Activated T-cell treated with anti-CD3 and anti-CD28 coated beads for 24 hours (primary cell): ENCODE measurements at regions not wholly inside any gene's neighbourhood (a gene's known extent, or its start where the extent isn't known, plus 50 kb on each side); places are given as distances from the start of the nearest gene placed in this dataset.

Source experiments
- DNase-seq: peaks from one replicate; pipeline ENCODE4 v3.0.0-alpha.2; 2020; ENCODE audit warnings: low read depth

DNA sequence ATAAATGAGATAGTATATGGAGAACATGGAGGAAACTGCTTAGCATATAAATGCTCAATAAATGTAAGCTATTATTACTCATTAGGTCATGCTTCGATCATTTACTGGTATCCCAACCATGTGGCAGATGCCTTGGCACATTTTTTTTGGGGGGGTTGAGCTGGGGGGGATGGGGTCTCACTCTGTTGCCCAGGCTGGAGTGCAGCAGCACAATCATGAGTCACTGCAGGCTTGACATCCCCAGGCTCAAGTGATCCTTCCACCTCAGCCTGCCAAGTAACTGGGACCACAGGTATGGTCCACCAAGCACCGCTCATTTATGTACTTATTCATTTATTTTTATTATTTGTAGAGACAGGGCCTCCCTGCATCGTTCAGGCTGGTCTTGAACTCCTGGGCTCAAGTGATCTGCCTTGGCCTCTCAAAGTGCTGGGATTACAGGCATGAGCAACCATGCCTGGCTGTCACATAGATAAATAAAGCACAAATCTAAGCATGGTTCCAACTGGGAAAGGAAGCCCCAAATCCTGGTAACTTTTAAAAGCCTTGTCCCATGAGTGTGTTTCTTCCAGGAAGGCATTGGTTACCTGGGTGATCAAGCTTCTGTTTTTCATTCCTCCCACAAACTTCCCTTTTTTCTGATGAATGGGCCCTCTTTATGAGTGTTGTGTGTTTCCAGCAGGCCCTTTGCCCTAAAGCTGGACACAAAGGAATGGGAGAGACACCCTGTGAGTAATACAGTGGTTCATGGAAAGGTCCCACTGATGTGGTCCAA, 147.4 kb upstream of the UMPS start:
- DNase-seq, result no peak

DNA sequence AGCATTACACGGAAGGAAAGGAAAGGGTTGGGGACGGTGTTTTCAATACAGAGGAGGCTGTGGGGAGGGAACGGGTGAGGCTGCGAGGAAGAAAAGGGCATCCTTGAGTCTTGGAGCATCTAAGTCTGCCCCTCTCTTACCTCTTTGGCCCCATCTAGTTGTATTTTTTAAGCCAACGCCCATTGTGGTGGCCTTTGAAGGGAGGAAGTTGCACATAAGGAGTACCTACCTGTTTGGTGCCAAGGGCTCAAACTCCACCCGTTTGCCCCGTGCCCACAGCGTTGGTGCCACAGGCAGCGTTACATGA, 146.1 kb upstream of the UMPS start:
- DNase-seq, result no peak

DNA sequence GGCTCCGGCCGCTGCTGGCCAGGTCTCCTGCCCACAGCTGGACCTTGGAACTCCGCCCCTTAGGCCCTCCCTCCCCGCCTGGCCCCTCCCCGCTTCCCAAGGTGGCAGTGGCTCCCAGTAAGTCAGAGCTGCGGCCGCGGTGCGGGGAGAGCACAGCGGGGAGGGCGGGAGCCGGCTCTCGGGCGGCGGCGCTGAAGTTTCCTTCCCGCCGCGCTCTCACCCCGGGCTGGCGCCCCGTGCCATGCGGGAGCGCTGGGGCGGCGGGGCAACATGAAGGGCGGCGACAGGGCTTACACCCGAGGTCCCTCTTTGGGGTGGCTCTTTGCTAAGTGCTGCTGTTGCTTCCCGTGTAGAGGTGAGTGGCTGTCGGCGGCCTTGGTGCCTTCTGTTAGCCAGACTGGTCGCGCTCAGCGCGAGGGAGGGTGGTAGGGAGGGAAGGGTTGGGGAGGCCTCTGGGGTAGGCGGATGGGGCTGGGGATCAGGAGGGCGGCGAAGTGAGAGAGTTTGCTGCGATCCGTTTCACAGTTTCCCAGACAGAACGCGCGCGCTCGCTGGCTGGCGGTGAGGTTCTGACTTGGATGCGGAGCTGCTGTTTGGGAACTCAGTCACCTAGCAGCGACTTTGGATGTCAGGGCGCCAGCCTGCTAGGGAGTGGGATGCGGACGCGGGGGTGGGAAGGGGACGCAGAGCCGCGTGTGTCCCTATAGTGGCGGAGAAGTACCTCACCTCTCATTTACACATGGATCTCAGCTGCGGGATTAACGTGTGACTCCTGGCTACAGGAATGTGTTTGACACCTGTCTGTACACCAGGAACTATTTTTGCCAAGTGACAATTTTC, 145.5 kb upstream of the UMPS start:
- DNase-seq, result peak; percentile 12

DNA sequence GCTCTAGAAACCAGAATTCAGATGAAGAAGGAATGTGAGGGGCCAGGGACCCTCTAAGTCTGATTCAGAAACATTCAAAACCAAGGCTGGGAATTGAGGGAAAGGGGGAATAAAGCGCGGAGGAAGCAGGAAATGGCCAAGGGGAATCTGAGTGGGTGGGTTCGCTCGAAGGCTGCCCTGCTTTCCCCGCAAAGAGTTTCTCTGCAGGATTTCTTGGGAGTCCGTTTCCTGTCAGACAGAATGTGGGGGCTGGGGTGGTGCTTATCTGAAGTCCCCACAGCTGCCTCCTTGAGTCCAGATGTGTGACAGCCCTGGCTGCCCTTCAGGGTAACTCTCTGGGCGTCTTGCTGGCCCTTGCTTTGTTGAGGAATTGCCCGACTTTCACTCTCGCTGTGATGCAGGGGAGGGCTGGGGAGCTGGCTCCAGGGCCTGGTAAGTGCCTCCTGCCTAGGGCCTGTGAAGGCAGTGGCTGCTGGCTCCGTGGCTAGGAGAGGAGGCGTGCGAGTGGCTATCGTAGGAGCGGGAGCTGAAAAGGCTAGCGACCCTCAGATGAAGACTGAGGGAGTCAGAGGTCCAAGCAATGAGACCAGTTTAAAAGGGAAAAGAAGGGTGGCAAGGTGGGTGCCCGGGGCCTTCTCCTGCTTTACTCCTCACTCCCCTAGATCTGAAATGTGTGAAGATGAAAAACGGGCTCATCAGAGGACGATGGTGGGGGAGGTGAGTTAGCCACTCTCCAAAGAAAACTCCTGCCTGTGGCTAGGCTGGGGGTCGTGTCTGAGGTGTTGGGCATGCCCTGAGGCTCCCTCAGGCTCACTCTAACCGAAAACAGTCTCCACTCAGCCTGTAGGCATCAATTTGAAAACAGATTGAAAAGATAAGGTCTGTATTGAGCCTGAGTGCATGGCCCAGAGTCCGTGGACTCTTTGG, 143.9 kb upstream of the UMPS start:
- DNase-seq, result no peak

DNA sequence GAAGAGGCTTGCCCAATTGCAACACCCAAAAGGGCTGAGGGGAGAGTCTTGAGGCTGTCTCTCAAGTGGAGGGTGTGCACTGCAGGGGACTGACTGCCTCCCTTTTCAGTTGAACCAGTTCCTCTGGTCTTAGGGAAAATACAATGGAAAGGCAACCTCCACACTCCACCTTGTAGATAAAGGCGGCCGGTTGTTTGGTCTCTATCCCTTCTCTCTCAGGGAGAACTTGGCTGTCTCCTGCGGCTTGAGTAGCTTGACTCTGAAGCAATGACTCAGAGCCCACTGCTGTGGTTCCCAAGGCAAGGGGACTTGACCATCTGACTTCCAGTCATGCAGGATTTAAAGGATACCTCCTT, 143.2 kb upstream of the UMPS start:
- no peak for DNase-seq

DNA sequence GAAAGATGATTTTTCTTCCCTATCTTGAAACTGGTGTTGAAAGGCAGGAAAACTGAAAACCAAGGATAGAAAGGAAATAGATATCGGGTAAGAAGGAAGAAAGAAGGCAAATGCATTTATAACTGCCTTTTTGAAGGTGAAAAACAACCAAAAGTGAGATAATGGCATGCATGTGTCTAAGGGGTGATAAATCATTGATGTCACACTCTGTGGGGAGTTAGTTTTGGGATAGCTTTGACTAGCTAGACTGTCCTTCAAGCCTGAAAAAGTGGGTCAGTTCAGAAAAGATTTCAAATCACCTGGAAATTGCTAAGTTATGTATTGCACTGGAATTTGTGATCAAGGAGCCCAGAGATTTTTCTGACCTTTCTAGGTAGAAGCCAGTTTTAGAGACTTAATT, 142.2 kb upstream of the UMPS start:
- DNase-seq, result no peak

DNA sequence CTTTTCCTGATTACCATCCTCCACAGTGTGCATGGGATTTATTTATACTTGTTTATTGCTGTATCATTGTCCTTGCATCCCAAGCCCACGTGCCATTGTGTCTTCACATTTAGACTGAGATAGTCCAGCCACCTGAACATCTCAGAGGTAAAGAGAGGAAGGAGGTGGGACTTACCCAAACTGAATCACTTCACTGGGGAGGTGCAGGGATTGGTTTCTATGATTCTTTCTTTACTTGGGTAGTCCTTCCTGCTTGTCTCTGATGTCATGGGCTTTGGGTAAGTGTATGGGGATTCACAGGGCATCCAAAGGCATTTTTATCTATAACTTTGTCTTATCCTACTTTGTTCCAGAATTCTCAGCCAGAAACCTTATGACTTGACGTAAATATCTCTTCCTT, 141.5 kb upstream of the UMPS start:
- DNase-seq, result no peak

DNA sequence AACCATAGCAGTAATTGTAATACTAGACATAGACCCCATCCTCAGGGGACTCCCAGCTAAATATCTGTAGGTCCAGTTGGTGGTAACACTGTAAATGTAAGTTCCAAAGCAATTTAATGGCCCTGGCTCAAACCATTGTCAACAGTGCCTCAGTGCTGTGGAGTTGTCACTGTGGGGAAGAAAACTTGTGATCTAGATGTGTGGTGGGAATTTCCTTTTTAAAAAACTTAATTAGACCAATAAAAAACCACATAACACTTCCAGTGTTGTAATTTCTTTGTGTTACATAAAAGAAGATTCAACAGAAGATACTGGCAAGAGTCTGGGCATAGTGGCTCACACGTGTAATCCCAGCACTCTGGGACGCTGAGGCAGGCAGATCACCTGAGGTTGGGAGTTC, 138.6 kb upstream of the UMPS start:
- no peak for DNase-seq

DNA sequence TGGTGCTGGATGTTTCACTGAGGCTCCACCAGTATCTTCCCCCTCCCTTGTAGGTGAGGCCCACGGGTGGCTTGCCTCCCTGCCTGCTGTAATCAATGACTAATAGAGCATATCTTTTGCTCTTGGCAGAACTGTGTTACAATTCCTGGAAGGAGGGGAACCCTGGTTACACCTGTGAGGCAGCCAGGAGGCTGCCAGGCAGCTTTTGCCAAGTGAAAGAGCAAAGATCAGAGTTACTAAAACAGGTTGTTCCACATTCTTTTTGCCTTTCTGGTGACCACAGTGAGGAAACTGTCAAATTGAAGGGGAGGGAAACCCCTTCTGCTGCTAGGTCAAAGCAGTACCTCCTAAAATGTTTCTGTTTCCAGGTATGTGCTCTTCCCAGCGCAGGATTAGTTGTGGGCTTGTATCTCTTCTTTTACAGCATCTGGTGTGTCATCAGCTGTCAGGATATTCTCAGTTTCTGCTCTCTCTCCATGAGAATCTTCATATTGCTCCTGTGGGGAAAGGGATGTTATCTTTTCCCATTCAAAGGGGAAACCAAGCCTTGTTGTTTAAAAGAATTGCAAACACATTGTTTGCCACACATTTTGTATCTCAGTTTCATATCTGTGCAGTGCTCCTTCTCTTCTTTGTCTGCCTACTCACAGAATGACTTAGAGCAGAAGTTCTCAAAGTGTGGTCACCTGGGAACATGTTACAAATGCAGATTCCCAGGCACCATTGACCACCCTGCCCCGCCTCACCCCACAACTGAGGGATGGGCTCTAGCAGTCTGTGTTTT, 137.4 kb upstream of the UMPS start:
- DNase-seq, result no peak

DNA sequence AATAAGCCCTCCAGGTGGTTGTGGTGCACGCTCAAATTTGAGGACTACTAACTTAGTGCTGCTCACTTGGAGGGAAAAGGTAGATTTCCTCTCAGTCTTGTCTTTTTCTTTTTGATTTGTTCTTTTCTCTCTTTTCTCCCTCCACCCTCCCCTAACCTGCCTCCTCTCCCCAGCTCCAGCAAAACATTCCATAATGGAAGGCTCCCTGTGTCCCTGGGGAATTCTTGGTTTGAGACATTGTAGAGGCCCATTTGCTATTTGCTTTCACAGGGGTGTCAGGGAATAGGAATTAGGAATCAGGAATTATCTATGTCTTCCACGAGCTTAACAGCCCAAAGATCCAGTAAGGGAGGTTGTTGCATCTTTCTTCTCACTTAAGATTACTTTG, 136.8 kb upstream of the UMPS start:
- no peak for DNase-seq

DNA sequence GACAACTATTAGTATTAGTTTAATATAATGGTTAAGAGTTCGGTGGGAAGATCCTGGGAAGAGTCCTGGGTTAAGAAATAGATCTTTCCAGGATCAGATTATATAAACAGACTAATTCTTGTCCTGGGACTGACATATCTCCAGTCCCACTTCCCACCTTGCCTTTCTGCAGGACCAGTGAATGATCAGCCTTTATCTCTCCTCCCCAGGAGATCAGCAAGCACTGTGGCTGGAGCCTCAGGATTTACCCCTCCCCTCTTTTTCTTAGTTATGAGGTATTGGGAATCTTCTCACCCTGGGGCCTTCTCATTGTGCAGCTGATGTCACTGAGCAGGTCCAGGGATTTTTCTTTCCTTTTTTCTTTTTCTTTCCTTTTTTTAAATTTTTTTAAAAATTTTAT, 135.7 kb upstream of the UMPS start:
- no peak for DNase-seq

DNA sequence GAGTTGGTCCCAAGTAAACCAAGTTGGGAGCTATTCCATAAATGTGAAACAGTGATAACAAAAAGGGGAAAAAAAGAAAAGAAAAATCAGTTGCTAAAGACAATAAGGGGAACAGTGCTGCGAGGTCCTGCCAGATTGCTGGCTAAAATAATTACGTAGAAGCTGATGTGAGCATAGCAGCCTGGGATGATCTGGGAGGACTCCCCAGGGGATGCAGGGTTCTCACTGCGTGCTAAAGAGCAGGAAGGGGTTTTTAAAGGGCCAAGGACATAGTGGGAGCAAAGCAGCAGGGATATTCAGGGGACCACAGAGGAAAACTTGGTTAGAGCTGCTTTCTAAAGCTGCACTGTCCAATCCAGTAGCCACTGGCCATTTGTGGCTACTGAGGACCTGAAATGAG, 133.0 kb upstream of the UMPS start:
- no peak for DNase-seq

DNA sequence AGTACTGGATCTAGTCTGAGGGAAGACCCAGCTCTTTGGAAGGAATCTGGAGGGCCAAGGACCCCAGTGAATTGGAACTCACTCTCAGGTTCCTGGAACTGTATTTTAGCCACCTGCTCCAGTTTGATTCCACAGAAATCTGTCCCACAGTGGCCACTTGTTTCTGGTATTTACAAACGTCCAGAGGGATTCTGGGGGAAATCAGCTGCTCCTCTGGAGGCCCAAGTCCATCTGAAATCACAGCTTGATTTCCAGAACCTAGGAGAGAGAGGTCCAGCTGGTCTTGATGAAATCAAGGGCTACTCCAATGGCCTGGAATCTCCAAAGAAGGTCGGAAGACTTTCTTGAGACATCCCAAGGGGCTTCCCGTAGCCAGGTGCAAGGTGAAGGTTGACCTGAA, 132.3 kb upstream of the UMPS start:
- DNase-seq, result no peak

DNA sequence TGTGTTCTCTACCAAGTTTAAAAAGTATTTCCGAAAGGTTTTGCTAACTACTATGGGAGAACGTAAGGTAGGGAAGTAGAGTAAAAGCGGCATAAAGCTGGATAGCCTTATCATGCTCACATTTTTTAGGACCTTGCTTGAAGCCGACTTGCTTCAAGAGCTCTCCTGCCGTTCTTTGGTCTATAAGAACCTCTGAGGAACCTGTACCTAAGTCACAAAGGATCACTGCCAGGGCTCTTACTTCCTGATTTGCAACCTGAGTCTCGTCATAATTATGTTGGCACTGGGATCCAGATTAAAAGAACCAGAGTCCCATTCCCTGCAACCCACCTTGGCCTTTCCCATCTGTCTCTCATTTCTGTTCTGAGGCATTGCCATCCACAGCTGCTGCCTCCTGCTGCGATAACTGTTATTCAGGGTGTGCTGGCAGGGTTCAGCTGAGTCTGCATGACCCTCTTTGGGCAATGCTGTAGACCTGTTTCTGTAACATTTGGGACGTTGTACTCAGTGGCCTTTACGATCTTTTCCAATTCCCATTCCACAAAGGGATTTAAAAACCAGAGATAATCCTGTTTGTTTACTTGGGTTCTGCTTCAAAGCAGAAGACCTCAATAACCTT, 131.0 kb upstream of the UMPS start:
- DNase-seq, result no peak

DNA sequence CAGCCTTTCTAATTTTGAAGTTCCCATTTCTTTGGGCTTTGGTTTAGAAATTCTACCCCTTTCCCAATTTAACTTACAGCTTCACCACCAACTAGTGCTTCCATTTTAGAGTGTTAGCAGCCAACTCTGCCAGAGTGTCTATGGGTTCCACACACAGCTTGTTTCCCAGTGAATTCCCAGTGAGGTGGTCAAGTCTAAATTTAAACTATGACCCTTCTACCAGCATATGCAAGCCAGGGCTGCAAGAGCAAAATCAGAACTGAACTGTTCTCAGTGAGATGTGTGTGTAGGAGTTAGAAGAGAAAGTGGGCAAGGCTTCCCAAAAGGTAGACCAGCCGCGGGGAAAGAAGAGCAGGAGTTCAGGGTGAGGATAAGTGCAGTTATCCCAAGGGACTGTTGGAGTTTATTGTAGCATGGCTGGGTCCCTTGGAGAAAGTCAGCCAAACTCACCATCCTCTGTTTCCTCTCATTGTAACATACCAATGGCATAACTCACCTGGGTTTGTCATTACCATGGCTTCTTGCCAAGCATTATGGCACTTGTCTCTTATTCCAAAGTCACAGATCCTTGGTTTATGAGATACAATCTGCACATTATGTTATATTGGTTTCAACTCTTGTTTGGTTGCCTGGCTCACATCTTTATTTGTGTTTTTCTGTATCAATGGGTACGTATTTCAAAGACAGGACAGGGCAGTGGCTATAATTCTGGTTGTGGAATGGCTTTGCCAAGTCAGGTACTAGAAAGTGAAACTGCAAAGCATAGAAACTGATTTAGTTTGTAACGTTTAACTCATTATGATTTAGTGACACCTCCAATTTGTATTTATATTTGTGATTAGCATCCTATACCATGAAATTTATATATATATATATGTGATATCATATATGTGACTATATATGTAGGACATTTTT, 130.2 kb upstream of the UMPS start:
- DNase-seq, result no peak

DNA sequence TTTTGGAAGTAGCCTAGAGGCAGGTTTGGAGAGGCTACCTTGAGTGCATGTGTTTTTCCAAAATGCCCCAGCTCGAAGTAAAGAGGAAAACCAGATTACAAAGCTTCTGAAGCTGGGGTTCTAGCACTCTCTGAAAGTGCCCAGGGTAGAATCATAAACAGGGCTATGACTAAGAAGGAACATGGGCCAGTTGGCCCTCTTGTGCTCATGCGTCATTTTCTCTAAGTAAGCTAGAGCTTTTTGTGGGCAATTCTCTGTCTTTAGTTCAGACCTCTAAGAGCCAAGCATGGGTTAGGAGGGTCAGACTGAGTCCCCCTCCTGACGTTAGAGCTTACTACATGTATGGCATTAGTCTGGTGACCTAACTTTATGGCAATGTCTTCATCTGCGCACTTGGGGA, 129.5 kb upstream of the UMPS start:
- DNase-seq, result no peak

DNA sequence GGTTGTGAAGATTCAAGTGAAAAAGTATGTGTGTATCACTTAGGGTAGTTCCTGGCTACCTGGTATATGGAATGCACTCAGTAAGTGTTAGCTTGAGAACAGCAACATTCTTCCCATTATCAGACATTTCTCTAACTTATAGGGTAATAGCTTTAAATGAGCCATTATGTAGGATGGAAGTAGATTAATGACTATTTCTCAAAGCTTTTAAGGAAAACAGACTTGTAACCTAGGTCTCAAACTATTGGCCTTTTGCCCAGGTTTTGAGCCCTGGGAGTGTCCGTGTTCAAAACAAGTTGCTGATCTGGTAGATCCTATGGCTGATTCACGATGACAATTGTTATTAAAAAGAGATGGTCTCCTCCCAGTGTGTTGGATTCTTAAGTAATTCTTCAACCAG, 129.1 kb upstream of the UMPS start:
- no peak for DNase-seq

DNA sequence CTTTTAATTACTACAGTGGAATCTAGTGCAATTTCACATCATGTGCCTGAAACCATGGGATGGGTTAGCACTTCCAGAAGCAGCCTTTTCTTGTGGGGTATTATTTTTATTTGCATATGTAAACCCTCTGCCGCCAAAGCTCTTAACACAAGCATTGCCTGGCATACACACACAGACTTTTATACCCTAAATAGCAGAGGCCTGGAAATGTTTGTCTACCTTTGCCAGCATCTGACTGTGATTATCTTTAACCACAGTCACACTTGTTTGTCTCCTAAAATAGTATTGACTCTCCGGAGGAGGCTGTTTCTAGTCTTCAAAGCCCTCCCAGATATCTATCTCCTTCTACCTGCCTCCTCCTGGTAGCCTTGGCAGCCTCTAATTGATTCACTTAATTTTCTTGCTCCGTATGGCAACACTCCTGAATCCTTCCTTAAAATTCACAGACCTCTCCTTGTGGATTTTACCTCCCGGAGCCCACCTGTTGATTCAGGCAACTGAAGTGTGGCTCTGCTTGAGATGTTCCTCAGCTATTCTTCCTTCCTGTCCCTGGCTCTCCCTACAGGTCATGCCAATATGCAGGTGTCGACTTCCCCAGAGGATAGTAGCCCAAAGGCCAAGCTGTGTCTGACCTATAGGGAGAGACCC, 127.1 kb upstream of the UMPS start:
- no peak for DNase-seq

DNA sequence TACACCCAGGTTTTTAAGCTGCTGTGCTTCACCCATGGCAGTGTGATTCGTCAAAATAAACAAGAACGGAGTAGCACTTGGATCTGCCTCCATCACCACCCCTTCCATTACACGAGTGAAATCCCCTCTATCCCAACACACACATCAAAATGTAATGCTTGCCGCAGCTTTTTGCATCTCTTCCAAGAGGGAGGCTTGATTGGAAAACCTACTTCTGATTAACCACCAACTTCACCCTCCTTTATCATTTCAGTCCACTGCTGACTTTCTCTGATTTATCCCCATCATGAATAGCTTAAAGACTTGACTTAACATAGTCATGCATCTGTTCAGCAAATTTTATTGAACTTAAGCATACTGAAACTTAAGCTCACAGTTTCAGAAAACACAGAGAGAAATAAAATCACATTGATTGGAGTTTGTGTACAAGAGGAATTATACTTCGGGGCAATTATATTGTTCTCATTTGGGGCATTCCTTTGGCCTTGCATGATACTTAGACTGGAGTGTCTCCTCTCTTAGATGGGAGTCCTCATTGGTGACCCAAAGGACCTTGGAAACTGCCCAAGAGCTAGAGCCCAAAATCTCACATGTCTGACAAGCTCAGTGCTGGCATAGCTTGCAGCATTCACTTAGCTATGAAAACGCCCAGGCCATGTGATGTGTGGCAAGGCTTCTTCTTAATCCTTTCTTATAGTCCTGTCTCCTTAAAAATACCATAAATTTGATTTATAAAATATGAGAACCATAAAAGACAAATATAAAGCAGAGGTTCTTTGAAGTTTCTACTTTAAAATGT, 124.3 kb upstream of the UMPS start:
- DNase-seq, result no peak
